Heart left ventricle (tissue), 13 donors: ENCODE measurements at regions not wholly inside any gene's neighbourhood (a gene's known extent, or its start where the extent isn't known, plus 50 kb on each side); places are given as distances from the start of the nearest gene placed in this dataset.

Experiments
- POLR2A ChIP-seq, 2 donors: fragments of 450-650 bp; IDR thresholded peaks; one replicate each; pipeline ENCODE4 v1.6.1; 2017; ENCODE audit warnings: antibody characterized with exemption in 2 of 2, mild to moderate bottlenecking in 2 of 2, moderate library complexity in 2 of 2
- TF ChIP-seq, protein P1 (sequence below), 12 donors: fragments of 200-600 bp; sonication (generic) in 4 of 12; IDR thresholded peaks; one replicate each; pipeline versions ENCODE4 v1.5.0 to v1.8.0; 2018 to 2022; ENCODE audit warnings: antibody characterized with exemption in 12 of 12, mild to moderate bottlenecking in 5 of 12
- donor health status: ischemic (EF 13 %, LVEDD 7.1; RV severe dilation, severe dysfunction).
- donor health status: DM: no; HTN: yes; CAD: no.
- donor health status: DM: no; HTN: no; CAD: no.
- donor health status: ischemic (EF 25% LVEDD 6.9; RV normal size, moderate dysfunction).
- donor health status: ischemic (EF 25% LVEDD 5.7; RV mildly dilated, moderate dysfunction).
- donor health status: ischemic (EF 35%, LVEDD 5.7; RV mildly dilated, moderate dysfunction).
- donor health status: nonischemic (EF 11% LVEDD 7.7; RV severe dilation, severe dysfunction).
- donor health status: DM: yes; HTN: yes; CAD: no.
- donor health status: PGD.
- donor health status: ischemic (EF 29% LVEDD 5.4; RV normal size, mild dysfunction).
- donor health status: nonischemic (EF 23%, LVEDD 6.1; RV moderate dilation, normal function).

DNA sequence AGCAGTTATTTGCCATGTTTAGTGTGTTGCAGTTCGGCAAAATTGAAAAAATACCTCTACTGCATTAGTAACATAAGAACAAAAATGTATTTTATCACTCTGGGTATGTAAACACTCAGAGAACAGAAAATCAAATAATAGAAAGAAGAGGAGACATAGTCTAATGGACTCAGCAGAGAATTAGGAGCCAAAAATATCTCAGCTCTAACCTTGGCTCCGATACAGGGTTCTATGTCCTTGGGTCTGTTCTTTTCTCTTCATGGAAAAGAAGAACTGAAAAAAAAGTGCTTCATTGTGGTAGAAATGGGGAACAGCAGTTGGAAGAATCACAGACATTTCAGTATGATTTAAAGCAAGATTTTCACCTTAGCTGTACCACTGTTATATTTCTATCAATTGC is 240.5 kb upstream of the CXXC4 start:
- TF ChIP-seq, protein P1, sequence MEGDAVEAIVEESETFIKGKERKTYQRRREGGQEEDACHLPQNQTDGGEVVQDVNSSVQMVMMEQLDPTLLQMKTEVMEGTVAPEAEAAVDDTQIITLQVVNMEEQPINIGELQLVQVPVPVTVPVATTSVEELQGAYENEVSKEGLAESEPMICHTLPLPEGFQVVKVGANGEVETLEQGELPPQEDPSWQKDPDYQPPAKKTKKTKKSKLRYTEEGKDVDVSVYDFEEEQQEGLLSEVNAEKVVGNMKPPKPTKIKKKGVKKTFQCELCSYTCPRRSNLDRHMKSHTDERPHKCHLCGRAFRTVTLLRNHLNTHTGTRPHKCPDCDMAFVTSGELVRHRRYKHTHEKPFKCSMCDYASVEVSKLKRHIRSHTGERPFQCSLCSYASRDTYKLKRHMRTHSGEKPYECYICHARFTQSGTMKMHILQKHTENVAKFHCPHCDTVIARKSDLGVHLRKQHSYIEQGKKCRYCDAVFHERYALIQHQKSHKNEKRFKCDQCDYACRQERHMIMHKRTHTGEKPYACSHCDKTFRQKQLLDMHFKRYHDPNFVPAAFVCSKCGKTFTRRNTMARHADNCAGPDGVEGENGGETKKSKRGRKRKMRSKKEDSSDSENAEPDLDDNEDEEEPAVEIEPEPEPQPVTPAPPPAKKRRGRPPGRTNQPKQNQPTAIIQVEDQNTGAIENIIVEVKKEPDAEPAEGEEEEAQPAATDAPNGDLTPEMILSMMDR (IDR thresholded peaks at IDR 0.05), result peak in 1 of 12 donors; percentile 4
- TF ChIP-seq POLR2A (IDR thresholded peaks at IDR 0.05), result no peak
